Activated CD4-positive, alpha-beta T cell treated with anti-CD3 and anti-CD28 coated beads, Interleukin-2, amount 10 ng/mL, durations not matched to agents 7 days and 5 days (primary cell): ENCODE measurements at regions not wholly inside any gene's neighbourhood (a gene's known extent, or its start where the extent isn't known, plus 50 kb on each side); places are given as distances from the start of the nearest gene placed in this dataset.
"Not testable (repeated sequence)": the region's sequence is repeated elsewhere in the genome, so short reads cannot be mapped to it uniquely, and the experiment has no call there.

ENCODE experiments used
- CTCF ChIA-PET: fragments of 350-600 bp; sonication (Branson Sonifier 250); formaldehyde crosslinking; loops from one replicate; lab custom pipeline; 2021; ENCODE audit warnings: antibody characterized with exemption; lab: Charles Lee
- POLR2A ChIA-PET: fragments of 350-600 bp; sonication (Branson Sonifier 250); formaldehyde crosslinking; loops from one replicate; lab custom pipeline; 2021; ENCODE audit warnings: antibody characterized with exemption; lab: Charles Lee
- DNase-seq: peaks from one replicate; pipeline ENCODE4 v3.0.0-alpha.2; 2020
- H3K27ac Mint-ChIP-seq: one replicate; pipeline ENCODE4 v1.8.0; 2021; ENCODE audit warnings: mild to moderate bottlenecking, moderate library complexity, mixed read lengths
- H3K27me3 Mint-ChIP-seq: one replicate; pipeline ENCODE4 v1.8.0; 2021; ENCODE audit warnings: mixed read lengths
- H3K36me3 Mint-ChIP-seq: one replicate; pipeline ENCODE4 v1.8.0; 2021; ENCODE audit warnings: low read depth, mixed read lengths
- H3K4me1 Mint-ChIP-seq: one replicate; pipeline ENCODE4 v1.8.0; 2021; ENCODE audit warnings: mixed read lengths
- H3K4me3 Mint-ChIP-seq: one replicate; pipeline ENCODE4 v1.8.0; 2021; ENCODE audit warnings: mild to moderate bottlenecking, moderate library complexity, mixed read lengths
- H3K9me3 Mint-ChIP-seq: one replicate; pipeline ENCODE4 v1.8.0; 2021; ENCODE audit warnings: mixed read lengths

DNA sequence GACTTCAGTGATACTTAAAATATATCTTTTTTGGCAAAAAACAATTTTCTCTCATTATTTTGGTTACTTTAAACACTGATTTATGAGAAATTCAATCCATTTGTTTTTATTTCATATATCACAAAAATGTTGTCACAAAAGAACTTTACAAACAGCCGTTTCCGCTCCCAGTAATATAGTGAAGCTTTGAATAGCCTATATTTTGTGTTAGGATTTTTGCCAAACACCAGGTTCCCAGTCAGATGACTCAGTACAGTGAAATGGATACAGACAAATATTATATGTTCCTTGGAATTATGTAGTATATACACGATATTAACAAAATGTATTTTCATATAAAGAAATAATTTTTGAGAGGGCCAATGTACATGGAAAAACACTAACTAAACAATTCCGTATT lies 411.1 kb downstream of the CCER1 start:
- no peak for DNase-seq
- ChIA-PET POLR2A (no interaction called here), CTCF (no interaction called here)
- Mint-ChIP-seq H3K4me1 (no peaks in the 10 kb centered on the region), H3K36me3 (no peaks in the 10 kb centered on the region), H3K4me3 (no peak overlapping the region), H3K27me3 (no peaks in the 10 kb centered on the region), H3K9me3 (no peaks in the 10 kb centered on the region), H3K27ac (no peak overlapping the region)

DNA sequence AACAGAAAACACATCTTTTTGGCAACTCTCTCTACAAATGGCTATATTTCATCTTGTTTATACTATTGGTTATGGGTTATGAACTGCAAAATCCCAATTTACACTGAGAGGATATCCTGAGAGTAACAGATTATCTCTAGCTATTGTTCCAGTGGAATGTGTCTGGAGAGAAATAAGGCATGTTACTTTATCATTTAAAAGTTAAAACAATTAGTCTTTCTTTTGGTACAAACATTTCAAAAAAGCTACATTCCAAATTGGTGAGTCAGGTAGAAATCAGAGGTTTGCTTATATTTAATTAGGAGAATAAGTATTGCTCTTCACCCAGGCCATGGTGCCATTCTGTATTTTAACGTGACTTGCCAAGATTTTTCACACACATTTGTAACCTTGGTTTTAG lies 411.6 kb downstream of the CCER1 start:
- no peaks in the 10 kb centered on the region for H3K27me3 Mint-ChIP-seq
- H3K9me3 Mint-ChIP-seq, result no peaks in the 10 kb centered on the region
- ChIA-PET POLR2A (no interaction called here), CTCF (no interaction called here)
- no peak overlapping the region for H3K27ac Mint-ChIP-seq
- no peak for DNase-seq
- H3K4me1 Mint-ChIP-seq, result no peaks in the 10 kb centered on the region
- no peak overlapping the region for H3K4me3 Mint-ChIP-seq
- H3K36me3 Mint-ChIP-seq, result no peaks in the 10 kb centered on the region

DNA sequence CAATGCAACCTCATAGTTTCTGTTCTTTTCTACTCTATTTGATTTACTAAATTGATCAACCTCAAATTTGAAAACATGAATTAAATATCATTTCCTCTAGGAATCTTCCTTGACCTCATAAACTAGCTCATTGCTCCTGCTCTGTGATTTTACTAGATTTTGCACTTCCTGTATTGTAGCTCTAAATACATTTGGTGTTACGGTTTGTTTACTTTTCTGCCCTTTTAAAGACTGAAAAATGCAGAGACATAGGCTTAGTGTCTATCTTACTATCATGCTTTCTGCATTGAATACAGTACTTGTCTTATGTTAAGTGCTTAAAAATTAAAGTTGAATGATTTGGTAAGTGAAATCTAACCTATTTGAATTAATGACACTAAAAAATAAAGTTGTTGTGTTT lies 412.1 kb downstream of the CCER1 start:
- DNase-seq, H3K36me3 Mint-ChIP-seq, CTCF ChIA-PET, H3K4me1 Mint-ChIP-seq, H3K27ac Mint-ChIP-seq, POLR2A ChIA-PET, H3K27me3 Mint-ChIP-seq, H3K4me3 Mint-ChIP-seq, H3K9me3 Mint-ChIP-seq: not testable (repeated sequence)

DNA sequence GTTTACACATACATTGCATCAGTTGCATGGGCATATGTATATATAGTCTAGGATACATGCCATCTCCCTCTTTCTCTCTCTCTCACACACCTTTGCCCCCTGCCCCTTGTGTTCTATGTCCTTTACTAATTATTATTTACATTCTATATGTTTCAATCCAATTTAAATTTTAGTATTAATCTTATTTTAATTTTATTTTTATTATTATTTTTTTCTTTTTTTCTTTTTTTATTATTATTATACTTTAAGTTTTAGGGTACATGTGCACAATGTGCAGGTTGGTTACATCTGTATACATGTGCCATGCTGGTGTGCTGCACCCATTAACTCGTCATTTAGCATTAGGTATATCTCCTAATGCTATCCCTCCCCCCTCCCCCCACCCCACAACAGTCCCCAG lies 421.1 kb downstream of the CCER1 start:
- H3K4me1 Mint-ChIP-seq, H3K36me3 Mint-ChIP-seq, H3K9me3 Mint-ChIP-seq, H3K27ac Mint-ChIP-seq, POLR2A ChIA-PET, H3K4me3 Mint-ChIP-seq, DNase-seq, CTCF ChIA-PET, H3K27me3 Mint-ChIP-seq: not testable (repeated sequence)

DNA sequence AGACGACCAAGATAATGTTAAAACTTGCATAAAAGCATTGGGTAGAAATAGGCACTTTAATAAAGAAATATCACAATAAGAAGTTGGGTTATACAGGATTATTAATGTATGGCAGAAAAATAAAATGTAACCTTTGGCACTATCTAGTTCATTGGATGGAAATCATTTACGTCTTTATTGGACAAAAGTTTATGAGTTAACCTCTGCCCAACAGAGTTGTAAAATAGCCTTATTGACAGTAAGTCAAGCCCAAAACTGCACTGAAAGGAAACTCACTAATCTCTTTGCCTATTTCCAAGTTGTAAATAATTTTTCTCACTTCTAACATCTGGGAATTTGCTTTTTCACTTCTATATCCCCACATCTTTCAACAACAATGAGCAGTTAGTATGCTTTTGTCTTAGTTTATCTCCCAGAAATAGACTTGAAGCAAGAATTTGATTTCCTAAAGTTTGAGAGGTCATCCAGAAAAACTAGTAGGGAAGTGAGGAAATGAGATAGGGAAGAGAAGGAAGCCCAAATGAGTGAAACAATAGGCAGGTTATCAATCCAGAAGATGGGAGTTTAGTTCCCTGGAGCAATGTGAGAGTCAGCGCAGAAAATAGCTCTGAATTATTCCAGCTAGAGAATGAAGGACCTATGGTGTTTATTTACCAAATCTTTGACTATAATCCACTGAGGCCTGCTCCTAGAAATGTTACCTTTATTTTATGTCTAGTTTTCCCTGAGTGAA lies 434.8 kb downstream of the CCER1 start:
- CTCF ChIA-PET, result no interaction called here
- Mint-ChIP-seq H3K4me3 (no peak overlapping the region), H3K9me3 (no peaks in the 10 kb centered on the region), H3K27ac (no peak overlapping the region), H3K36me3 (no peaks in the 10 kb centered on the region), H3K27me3 (peaks cover 2% of the 10 kb centered on the region), H3K4me1 (peaks cover 6% of the 10 kb centered on the region)
- POLR2A ChIA-PET, result no interaction called here
- no peak for DNase-seq

DNA sequence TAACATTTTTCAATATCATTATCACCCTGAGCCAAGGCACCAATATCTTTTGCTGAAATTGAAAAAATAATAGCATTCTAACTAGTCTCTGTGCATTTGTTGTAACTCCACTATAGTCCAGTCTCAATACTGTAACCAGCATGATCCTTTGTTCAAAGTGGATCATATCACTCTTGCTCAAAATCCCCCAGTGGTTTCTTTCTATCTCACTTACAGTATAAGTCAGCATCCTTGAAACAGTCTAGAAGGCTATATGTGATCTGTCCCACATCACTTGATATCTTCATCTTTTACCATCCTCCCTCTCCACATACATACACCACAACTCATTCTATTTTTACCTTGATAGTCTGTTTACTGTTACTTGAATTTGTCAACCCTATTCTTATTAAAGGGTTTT lies 435.7 kb downstream of the CCER1 start:
- peaks cover 2% of the 10 kb centered on the region for H3K27me3 Mint-ChIP-seq
- H3K27ac Mint-ChIP-seq, result no peak overlapping the region
- no peak overlapping the region for H3K4me3 Mint-ChIP-seq
- peaks cover 8% of the 10 kb centered on the region for H3K4me1 Mint-ChIP-seq
- DNase-seq, result no peak
- H3K9me3 Mint-ChIP-seq, result no peaks in the 10 kb centered on the region
- ChIA-PET POLR2A (no interaction called here), CTCF (no interaction called here)
- no peaks in the 10 kb centered on the region for H3K36me3 Mint-ChIP-seq

DNA sequence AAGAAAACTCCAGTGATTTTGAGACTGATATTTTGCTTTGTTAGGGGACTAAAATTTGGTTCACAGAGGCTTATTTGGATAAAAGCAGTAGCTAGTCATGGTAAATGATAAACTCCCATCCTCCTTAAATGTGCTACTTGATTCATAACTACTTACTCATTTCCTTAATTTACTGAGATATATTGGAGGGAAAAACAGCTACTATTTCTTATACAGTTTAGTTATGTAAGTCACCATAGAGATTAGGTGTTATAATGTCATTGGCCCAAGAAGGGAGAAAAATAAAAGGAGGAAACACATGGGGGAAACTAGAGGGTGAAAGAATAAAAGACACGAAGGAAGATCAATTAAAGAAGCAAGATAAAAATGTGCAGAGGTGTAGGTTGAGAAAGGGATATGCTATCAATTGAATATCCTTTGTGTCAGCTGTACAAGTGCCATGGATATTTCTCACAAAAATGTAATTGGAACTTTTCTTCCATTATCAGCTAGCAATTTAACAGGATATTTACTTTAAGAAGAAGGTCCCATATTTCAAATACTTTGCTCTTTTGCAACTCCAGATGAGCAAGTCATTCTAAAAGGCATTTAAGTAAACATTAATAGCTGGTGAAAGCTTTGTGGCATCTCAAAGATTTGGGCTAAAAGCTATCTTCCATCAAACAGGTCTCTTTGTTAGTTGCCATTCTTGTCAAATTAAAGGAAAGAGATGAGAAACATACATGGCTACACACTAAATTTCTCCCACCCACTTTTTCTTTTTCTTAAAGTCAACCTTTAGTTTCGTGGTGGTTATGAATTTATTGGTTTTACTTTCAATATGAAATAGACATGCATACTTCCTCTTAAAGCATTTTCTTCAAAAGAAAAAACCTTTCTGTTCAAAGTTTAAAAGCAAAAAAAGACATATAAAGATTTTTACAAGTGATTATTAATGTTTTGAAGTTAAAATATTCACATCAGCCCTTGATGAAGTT lies 439.5 kb downstream of the CCER1 start:
- H3K36me3 Mint-ChIP-seq, result no peaks in the 10 kb centered on the region
- H3K4me3 Mint-ChIP-seq, result peak overlapping the region; percentile 29
- peaks cover 2% of the 10 kb centered on the region for H3K27me3 Mint-ChIP-seq
- DNase-seq, result no peak
- no peaks in the 10 kb centered on the region for H3K9me3 Mint-ChIP-seq
- H3K27ac Mint-ChIP-seq, result peak overlapping the region; percentile 48
- peaks cover 14% of the 10 kb centered on the region for H3K4me1 Mint-ChIP-seq
- CTCF ChIA-PET, result no interaction called here
- POLR2A ChIA-PET, result no interaction called here

DNA sequence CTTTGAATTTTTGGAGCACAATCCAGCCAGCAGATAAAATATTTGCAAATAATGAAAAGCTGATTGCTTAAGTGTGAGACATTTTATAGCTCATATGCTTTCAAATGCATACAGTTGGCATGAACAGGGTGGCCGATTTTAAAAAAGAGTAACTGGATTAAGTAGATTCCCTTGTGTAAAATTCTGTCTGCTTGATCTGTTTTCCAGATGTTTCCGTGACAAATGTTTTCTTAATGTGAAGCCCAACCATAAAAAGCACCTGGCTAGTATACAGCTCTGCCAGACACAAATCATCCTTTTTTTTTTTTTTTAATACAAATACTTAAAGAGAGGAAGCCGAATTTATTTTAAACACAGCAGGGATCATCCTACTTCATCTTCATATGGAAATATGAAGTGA lies 440.7 kb downstream of the CCER1 start:
- Mint-ChIP-seq H3K9me3 (no peaks in the 10 kb centered on the region), H3K4me1 (peaks cover 14% of the 10 kb centered on the region), H3K36me3 (no peaks in the 10 kb centered on the region), H3K27ac (no peak overlapping the region), H3K4me3 (no peak overlapping the region), H3K27me3 (no peaks in the 10 kb centered on the region)
- POLR2A ChIA-PET, result no interaction called here
- CTCF ChIA-PET, result no interaction called here
- no peak for DNase-seq

DNA sequence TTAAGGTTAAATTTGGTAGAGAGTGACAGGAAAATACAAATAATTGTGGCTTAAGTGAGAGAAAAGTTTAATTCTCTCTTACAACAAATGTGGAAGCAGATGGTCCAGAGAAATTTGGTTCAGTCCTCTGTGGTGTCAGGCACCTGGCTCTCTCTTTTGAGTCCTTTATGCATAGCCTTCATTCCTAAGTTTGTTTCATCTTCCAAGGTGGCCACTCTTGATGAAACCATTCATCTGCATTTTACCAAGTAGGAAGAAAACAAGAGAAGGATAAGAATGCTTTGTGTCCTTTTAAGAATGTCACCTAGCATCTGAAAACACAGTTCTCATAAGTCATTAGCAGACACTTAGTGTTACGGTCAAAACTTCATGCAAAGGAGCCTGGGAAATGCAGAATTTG lies 442.5 kb downstream of the CCER1 start:
- DNase-seq, result no peak
- ChIA-PET POLR2A (no interaction called here), CTCF (no interaction called here)
- H3K9me3 Mint-ChIP-seq, result no peaks in the 10 kb centered on the region
- H3K4me3 Mint-ChIP-seq, result no peak overlapping the region
- H3K27me3 Mint-ChIP-seq, result no peaks in the 10 kb centered on the region
- H3K4me1 Mint-ChIP-seq, result peaks cover 14% of the 10 kb centered on the region
- no peaks in the 10 kb centered on the region for H3K36me3 Mint-ChIP-seq
- H3K27ac Mint-ChIP-seq, result no peak overlapping the region

DNA sequence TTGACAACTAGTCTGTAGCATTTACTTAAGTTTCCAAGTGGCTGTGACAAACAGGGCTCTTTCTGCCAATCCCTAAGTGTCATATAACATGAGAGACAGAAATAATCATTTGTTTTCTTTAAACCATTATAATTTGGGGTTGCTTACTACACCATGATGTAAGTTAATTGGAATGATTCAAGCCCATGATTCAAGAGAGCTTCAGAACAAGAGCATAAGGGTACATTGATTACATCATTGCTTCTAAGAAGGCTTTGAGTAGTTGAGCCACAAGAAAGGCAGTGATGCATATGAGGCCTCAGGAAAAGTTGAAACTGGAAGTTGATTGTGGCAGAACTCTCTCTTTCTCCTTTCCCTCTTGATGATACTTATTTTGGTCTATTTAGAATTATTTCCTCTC lies 444.0 kb downstream of the CCER1 start:
- Mint-ChIP-seq H3K27me3 (no peaks in the 10 kb centered on the region), H3K9me3 (no peaks in the 10 kb centered on the region), H3K4me3 (no peak overlapping the region), H3K36me3 (no peaks in the 10 kb centered on the region), H3K27ac (no peak overlapping the region), H3K4me1 (peaks cover 14% of the 10 kb centered on the region)
- no peak for DNase-seq
- ChIA-PET POLR2A (no interaction called here), CTCF (no interaction called here)

DNA sequence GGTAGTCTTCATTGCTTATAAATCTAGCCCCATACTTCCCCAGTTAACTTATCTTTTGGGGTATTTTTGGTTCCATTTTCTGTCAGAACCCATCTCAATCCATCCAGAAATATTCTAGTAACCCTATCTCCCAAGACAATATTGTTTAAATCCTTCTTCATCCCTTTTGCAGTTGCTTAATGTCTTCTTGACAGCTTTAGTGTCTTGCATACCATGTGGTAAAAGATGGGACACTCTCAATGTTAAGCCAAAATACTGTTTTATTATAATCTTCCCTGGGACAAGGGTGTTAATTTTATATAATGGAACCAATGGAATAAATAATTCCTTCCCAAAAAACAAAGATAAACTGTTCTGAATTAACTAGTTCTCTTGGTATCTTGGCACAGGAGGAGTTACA lies 450.2 kb downstream of the CCER1 start:
- CTCF ChIA-PET, result no interaction called here
- H3K36me3 Mint-ChIP-seq, result no peaks in the 10 kb centered on the region
- no peaks in the 10 kb centered on the region for H3K9me3 Mint-ChIP-seq
- H3K27ac Mint-ChIP-seq, result no peak overlapping the region
- no peak for DNase-seq
- H3K4me3 Mint-ChIP-seq, result no peak overlapping the region
- no peaks in the 10 kb centered on the region for H3K4me1 Mint-ChIP-seq
- no peaks in the 10 kb centered on the region for H3K27me3 Mint-ChIP-seq
- POLR2A ChIA-PET, result no interaction called here

DNA sequence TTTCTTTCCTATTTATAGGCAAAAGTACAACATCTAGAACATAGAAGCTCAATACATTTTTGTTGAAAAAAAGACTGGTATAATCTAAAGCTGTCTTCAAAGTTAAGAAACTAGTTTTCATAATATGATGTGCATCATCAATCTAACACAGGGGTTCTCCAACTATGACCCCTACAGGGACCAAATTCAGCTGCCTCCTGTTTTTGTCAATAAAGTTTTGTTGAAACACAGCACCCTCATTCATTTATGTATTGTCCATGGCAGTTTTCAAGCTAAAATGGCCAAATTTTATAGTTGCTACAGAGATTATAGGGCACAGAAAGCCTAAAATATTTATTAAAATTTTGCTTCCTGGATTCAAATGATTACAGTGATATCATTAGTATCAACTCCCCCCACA lies 452.9 kb downstream of the CCER1 start:
- ChIA-PET POLR2A (no interaction called here), CTCF (no interaction called here)
- no peak for DNase-seq
- no peaks in the 10 kb centered on the region for H3K4me1 Mint-ChIP-seq
- H3K27me3 Mint-ChIP-seq, result no peaks in the 10 kb centered on the region
- no peaks in the 10 kb centered on the region for H3K36me3 Mint-ChIP-seq
- no peaks in the 10 kb centered on the region for H3K9me3 Mint-ChIP-seq
- no peak overlapping the region for H3K27ac Mint-ChIP-seq
- no peak overlapping the region for H3K4me3 Mint-ChIP-seq

DNA sequence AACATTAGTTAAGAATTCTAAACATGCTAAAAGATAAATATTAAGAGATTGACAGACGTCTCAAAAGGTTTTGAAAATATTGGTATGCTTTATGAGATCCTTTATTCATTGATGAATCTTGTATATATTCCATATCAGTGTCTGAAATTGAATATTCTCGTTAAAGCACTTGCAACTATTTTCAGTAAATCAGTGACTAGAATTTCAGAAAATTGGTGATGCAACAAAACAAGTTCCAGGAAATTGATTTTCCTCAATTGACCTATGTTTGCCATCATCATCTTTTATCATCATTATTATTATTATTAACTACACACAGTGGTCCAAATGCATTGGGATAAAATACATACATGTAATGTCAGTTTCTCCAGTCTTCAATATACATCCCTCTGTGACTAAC lies 453.6 kb downstream of the CCER1 start:
- H3K4me3 Mint-ChIP-seq, result no peak overlapping the region
- CTCF ChIA-PET, result no interaction called here
- no peak for DNase-seq
- POLR2A ChIA-PET, result no interaction called here
- H3K27me3 Mint-ChIP-seq, result no peaks in the 10 kb centered on the region
- H3K27ac Mint-ChIP-seq, result no peak overlapping the region
- H3K4me1 Mint-ChIP-seq, result no peaks in the 10 kb centered on the region
- H3K9me3 Mint-ChIP-seq, result no peaks in the 10 kb centered on the region
- H3K36me3 Mint-ChIP-seq, result no peaks in the 10 kb centered on the region
